ENCODE measurements at regions not wholly inside any gene's neighbourhood (a gene's known extent, or its start where the extent isn't known, plus 50 kb on each side); places are given as distances from the start of the nearest gene placed in this dataset.

- Histone ChIP-seq H3K36me3 (ENCODE audit: low read depth) (no peaks in the 10 kb centered on the region), H4K20me1 (ENCODE audit: insufficient read depth) (no peaks in the 10 kb centered on the region), H2AFZ (no peak overlapping the region), H3K4me3 (no peak overlapping the region), H3K9me2 (ENCODE audit: insufficient read depth) (no peaks in the 10 kb centered on the region), H3K9me3 (ENCODE audit: insufficient read depth, low read depth) (no peaks in the 10 kb centered on the region), H3K79me2 (ENCODE audit: low read depth) (no peaks in the 10 kb centered on the region), H3K4me1 (replicated peaks; ENCODE audit: insufficient read depth) (no peaks in the 10 kb centered on the region), H3K27ac (no peak overlapping the region), H3K4me2 (no peak overlapping the region), H3F3A (ENCODE audit: insufficient read depth, low read depth) (no peaks in the 10 kb centered on the region), H3K27me3 (ENCODE audit: insufficient read depth, low read depth) (peaks cover 91% of the 10 kb centered on the region)
- ChIA-PET POLR2A (ENCODE audit: unreplicated experiment) (no interaction called here), CTCF (no interaction called here)
- TF ChIP-seq EZH2 (IDR thresholded peaks at IDR 0.05; ENCODE audit: low read depth) (no peak), CTCF (conservative IDR thresholded peaks at IDR 0.05) (no peak)
- DNase-seq = no peak
- BruUV-seq (replicated peaks) = no TSS peak
- intact Hi-C loops (cut with micrococcal nuclease; ENCODE audit: unreplicated experiment) = no loop called here
Observed at GRCh38 chr11:134662629-134663360, 250.8 kb upstream of the B3GAT1 start.

DNA sequence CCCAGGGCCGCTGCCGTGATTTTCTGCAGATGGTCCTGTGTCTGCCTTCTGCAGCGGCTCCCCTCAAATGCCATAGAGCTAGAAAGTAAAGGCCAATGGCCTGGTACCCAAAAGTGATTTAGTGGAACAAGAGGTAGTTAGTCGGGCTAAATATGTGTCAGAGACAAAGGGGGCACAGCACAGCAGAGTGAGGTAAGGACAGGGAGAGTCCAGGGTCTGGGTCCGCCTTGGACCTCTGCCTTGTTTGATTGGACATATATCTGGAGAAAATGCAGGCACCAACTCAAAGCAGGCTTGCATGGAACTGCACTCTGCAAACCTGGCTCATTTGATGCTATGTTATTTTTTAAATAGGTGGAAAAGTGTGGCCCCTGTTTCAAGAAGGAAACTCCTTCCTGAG lies 249.6 kb upstream of the B3GAT1 start:
- no peak for DNase-seq
- Histone ChIP-seq H2AFZ (no peak overlapping the region), H3K27me3 (ENCODE audit: insufficient read depth, low read depth) (peaks cover 85% of the 10 kb centered on the region), H3K4me2 (no peak overlapping the region), H3F3A (ENCODE audit: insufficient read depth, low read depth) (no peaks in the 10 kb centered on the region), H4K20me1 (ENCODE audit: insufficient read depth) (no peaks in the 10 kb centered on the region), H3K9me3 (ENCODE audit: insufficient read depth, low read depth) (no peaks in the 10 kb centered on the region), H3K36me3 (ENCODE audit: low read depth) (no peaks in the 10 kb centered on the region), H3K4me1 (replicated peaks; ENCODE audit: insufficient read depth) (no peaks in the 10 kb centered on the region), H3K79me2 (ENCODE audit: low read depth) (no peaks in the 10 kb centered on the region), H3K27ac (no peak overlapping the region), H3K9me2 (ENCODE audit: insufficient read depth) (no peaks in the 10 kb centered on the region), H3K4me3 (no peak overlapping the region)
- CTCF ChIA-PET = no interaction called here
- POLR2A ChIA-PET (ENCODE audit: unreplicated experiment) = no interaction called here
- TF ChIP-seq EZH2 (IDR thresholded peaks at IDR 0.05; ENCODE audit: low read depth) = no peak
- TF ChIP-seq CTCF (conservative IDR thresholded peaks at IDR 0.05) = no peak
- intact Hi-C loops (cut with micrococcal nuclease; ENCODE audit: unreplicated experiment) = no loop called here
- BruUV-seq (replicated peaks) = no TSS peak

- H4K20me1 ChIP-seq (ENCODE audit: insufficient read depth) = no peaks in the 10 kb centered on the region
- H3K79me2 ChIP-seq (ENCODE audit: low read depth) = no peaks in the 10 kb centered on the region
- no peaks in the 10 kb centered on the region for H3K36me3 ChIP-seq (ENCODE audit: low read depth)
- CTCF ChIA-PET = no interaction called here
- intact Hi-C loops (cut with micrococcal nuclease; ENCODE audit: unreplicated experiment) = no loop called here
- H3K9me3 ChIP-seq (ENCODE audit: insufficient read depth, low read depth) = no peaks in the 10 kb centered on the region
- peaks cover 80% of the 10 kb centered on the region for H3K27me3 ChIP-seq (ENCODE audit: insufficient read depth, low read depth)
- no peaks in the 10 kb centered on the region for H3K9me2 ChIP-seq (ENCODE audit: insufficient read depth)
- no peak overlapping the region for H3K4me2 ChIP-seq
- no peak for DNase-seq
- H3F3A ChIP-seq (ENCODE audit: insufficient read depth, low read depth) = no peaks in the 10 kb centered on the region
- no peak overlapping the region for H2AFZ ChIP-seq
- no TSS peak for BruUV-seq (replicated peaks)
- no peak overlapping the region for H3K27ac ChIP-seq
- H3K4me3 ChIP-seq = no peak overlapping the region
- POLR2A ChIA-PET (ENCODE audit: unreplicated experiment) = no interaction called here
- no peak for TF ChIP-seq CTCF (conservative IDR thresholded peaks at IDR 0.05)
- no peak for TF ChIP-seq EZH2 (IDR thresholded peaks at IDR 0.05; ENCODE audit: low read depth)
- no peaks in the 10 kb centered on the region for H3K4me1 ChIP-seq (replicated peaks; ENCODE audit: insufficient read depth)
Observed at GRCh38 chr11:134660416-134660815, 248.4 kb upstream of the B3GAT1 start.
